Liver (tissue), 8 donors: ENCODE measurements at regions not wholly inside any gene's neighbourhood (a gene's known extent, or its start where the extent isn't known, plus 50 kb on each side); places are given as distances from the start of the nearest gene placed in this dataset.
"Not testable (repeated sequence)": the region's sequence is repeated elsewhere in the genome, so short reads cannot be mapped to it uniquely, and the experiment has no call there.

Experiments
- DNase-seq: peaks from one replicate; pipeline ENCODE4 v3.0.0-alpha.2; 2017; ENCODE audit warnings: low spot score
- H3K27ac ChIP-seq, 2 donors: one replicate each; pipeline ENCODE4 v1.7.0; 2013; ENCODE audit warnings: inconsistent platforms in 2 of 2, low read length in 2 of 2, control low read depth in 1 of 2, low read depth in 1 of 2, mild to moderate bottlenecking in 1 of 2
- H3K27me3 ChIP-seq, 4 donors: one replicate each; pipeline versions ENCODE4 v1.6.1 to v1.7.0; 2013; ENCODE audit warnings: low read length in 3 of 4, inconsistent platforms in 1 of 4, mild to moderate bottlenecking in 1 of 4, moderate library complexity in 1 of 4; ENCODE audit not compliant: control insufficient read depth in 4 of 4, insufficient read depth in 4 of 4
- H3K36me3 ChIP-seq, 4 donors: one replicate each; pipeline versions ENCODE4 v1.6.1 to v1.7.0; 2013; ENCODE audit warnings: low read length in 3 of 4, mild to moderate bottlenecking in 3 of 4, low read depth in 1 of 4, moderate library complexity in 1 of 4; ENCODE audit not compliant: control insufficient read depth in 4 of 4, insufficient read depth in 3 of 4
- H3K4me1 ChIP-seq, 4 donors: one replicate each; pipeline versions ENCODE4 v1.6.1 to v1.7.0; 2013; ENCODE audit warnings: low read length in 3 of 4, mild to moderate bottlenecking in 3 of 4, moderate library complexity in 1 of 4; ENCODE audit not compliant: control insufficient read depth in 4 of 4, insufficient read depth in 4 of 4
- H3K4me3 ChIP-seq, 3 donors: one replicate each; pipeline versions ENCODE4 v1.6.1 to v1.7.0; 2013; ENCODE audit warnings: low read length in 3 of 3, control low read depth in 1 of 3, low read depth in 1 of 3, mild to moderate bottlenecking in 1 of 3
- H3K9ac ChIP-seq, 2 donors: one replicate each; pipeline ENCODE4 v1.7.0; 2013; ENCODE audit warnings: low read length in 2 of 2, mild to moderate bottlenecking in 2 of 2, moderate library complexity in 2 of 2, control low read depth in 1 of 2, low read depth in 1 of 2
- H3K9me3 ChIP-seq, 4 donors: one replicate each; pipeline versions ENCODE4 v1.6.1 to v1.7.0; 2013; ENCODE audit warnings: low read length in 3 of 4; ENCODE audit not compliant: control insufficient read depth in 4 of 4
- EGR1 ChIP-seq, 2 donors: IDR thresholded peaks; 2 replicates each; pipeline ENCODE4 v1.6.1; 2016 to 2018; ENCODE audit warnings: antibody characterized with exemption in 2 of 2, low read depth in 2 of 2
- GABPA ChIP-seq, 2 donors: IDR thresholded peaks in 1 of 2; conservative IDR thresholded peaks in 1 of 2; 2 replicates each; pipeline ENCODE4 v1.6.1; 2016; ENCODE audit warnings: antibody characterized with exemption in 2 of 2, mild to moderate bottlenecking in 1 of 2, moderate library complexity in 1 of 2
- HNF4A ChIP-seq, 2 donors: conservative IDR thresholded peaks; 2 replicates each; pipeline ENCODE4 v1.6.1; 2016; ENCODE audit warnings: antibody characterized with exemption in 2 of 2, mild to moderate bottlenecking in 2 of 2
- JUND ChIP-seq, 2 donors: IDR thresholded peaks; 2 replicates each; pipeline ENCODE4 v1.6.1; 2016; ENCODE audit warnings: antibody characterized with exemption in 2 of 2
- RAD21 ChIP-seq, 2 donors: IDR thresholded peaks; 2 replicates each; pipeline ENCODE4 v1.6.1; 2016; ENCODE audit warnings: antibody characterized with exemption in 2 of 2, mild to moderate bottlenecking in 2 of 2
- RXRA ChIP-seq, 2 donors: IDR thresholded peaks; 2 replicates each; pipeline ENCODE4 v1.6.1; 2017 to 2018; ENCODE audit warnings: antibody characterized with exemption in 2 of 2, mild to moderate bottlenecking in 1 of 2
- WGBS: extraction: QIAGEN DNeasy Blood & Tissue Kit; methylation state at CpG from one replicate; pipeline ENCODE4 v1.1.7; 2013; 5-methylcytosine and 5-hydroxymethylcytosine counted together
- TF ChIP-seq, protein P1 (sequence below): fragments of 150-350 bp; IDR thresholded peaks from 2 replicates; pipeline ENCODE4 v1.5.1; 2017; ENCODE audit warnings: improper control_type of control experiment, low read depth, low read length; ENCODE audit not compliant: missing input control
- TF ChIP-seq, protein P2 (sequence below): IDR thresholded peaks from 2 replicates; pipeline ENCODE4 v1.6.1; 2016; ENCODE audit warnings: antibody characterized with exemption
- TF ChIP-seq, protein P3 (sequence below): IDR thresholded peaks from 2 replicates; pipeline ENCODE4 v1.6.1; 2016; ENCODE audit warnings: antibody characterized with exemption
- donor health status: healthy.
- donor health status: healthy.
- donor health status: healthy.
- donor health status: healthy.
- donor health status: healthy.

DNA sequence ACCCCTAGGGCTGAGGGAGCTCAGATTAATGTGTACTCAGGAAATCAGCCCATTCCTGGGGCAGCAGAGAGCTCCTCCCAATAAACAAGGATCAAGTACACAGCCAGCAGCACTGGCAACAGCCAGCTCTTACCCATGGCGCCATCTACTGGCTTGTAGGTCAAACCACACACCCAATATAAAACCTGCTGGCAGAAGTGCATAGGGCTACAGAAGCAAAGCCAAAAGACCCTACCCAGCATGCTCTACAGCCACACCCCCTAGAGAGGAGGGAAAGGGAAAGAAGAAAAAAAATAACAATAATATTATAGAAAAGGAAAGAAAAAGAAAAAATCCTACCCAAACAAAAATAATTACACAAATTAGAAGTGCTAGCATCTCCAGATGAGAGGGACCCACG lies 127.5 kb upstream of the PABPC3 start:
- H3K4me1 ChIP-seq, H3K36me3 ChIP-seq, H3K27ac ChIP-seq, H3K9me3 ChIP-seq, H3K27me3 ChIP-seq, DNase-seq, H3K9ac ChIP-seq: not testable (repeated sequence)
- peak overlapping the region in 1 of 3 donors; percentile 17 for H3K4me3 ChIP-seq
- TF ChIP-seq RAD21 (IDR thresholded peaks at IDR 0.05): peak; percentile 61 to 71
- TF ChIP-seq, protein P1, sequence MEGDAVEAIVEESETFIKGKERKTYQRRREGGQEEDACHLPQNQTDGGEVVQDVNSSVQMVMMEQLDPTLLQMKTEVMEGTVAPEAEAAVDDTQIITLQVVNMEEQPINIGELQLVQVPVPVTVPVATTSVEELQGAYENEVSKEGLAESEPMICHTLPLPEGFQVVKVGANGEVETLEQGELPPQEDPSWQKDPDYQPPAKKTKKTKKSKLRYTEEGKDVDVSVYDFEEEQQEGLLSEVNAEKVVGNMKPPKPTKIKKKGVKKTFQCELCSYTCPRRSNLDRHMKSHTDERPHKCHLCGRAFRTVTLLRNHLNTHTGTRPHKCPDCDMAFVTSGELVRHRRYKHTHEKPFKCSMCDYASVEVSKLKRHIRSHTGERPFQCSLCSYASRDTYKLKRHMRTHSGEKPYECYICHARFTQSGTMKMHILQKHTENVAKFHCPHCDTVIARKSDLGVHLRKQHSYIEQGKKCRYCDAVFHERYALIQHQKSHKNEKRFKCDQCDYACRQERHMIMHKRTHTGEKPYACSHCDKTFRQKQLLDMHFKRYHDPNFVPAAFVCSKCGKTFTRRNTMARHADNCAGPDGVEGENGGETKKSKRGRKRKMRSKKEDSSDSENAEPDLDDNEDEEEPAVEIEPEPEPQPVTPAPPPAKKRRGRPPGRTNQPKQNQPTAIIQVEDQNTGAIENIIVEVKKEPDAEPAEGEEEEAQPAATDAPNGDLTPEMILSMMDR: peak; percentile 24
- WGBS: 42% methylated on average over 2 of the region's 2 CpGs

DNA sequence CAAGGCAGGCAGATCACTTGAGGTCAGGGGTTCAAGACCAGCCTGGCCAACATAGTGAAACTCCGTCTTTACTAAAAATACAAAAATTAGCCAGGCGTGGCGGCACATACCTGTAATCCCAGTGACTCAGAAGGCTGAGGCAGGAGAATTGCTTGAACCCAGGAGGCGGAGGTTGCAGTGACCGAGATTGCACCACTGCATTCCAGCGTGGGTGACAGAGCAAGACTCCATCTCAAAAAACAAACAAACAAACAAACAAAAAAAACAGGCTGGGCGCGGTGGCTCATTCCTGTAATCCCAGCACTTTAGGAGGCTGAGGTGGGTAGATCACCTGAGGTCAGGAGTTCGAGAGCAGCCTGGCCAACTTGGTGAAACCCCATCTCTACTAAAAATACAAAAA lies 122.8 kb upstream of the PABPC3 start:
- not testable (repeated sequence) for H3K27me3 ChIP-seq, H3K36me3 ChIP-seq, H3K4me1 ChIP-seq, H3K9me3 ChIP-seq, H3K9ac ChIP-seq, H3K27ac ChIP-seq, DNase-seq, H3K4me3 ChIP-seq
- 85% methylated on average over 9 of the region's 9 CpGs for WGBS

DNA sequence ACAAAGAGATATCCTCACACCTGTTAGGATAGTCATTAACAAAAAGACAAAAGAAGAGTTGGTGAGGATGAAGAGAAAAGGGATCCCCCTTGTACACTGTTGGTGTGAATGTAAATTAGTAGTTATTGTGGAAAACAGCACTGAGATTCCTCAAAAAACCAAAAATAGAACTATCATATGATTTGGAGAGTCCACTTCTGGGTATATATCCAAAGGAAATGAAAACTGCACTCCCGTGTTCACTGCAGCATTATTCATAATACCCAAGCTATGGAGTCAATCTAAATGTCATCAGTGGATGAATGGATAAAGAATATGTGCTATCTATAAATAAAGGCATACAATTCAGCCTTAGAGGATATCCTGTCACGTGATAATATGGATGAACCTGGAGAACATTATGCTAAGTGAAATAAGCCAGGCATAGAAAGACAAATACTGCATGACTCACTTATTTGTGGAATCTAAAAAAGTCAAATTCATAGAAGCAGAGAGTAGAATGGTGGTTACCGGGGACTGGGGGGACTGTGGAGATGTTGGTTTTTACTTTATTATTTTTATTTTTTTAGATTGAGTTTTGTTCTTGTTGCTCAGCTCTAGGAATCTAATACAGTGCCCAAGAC lies 114.6 kb upstream of the PABPC3 start:
- not testable (repeated sequence) for H3K4me1 ChIP-seq, H3K27me3 ChIP-seq, H3K36me3 ChIP-seq, H3K4me3 ChIP-seq, H3K9me3 ChIP-seq, H3K27ac ChIP-seq, H3K9ac ChIP-seq, DNase-seq
- 57% methylated on average over 3 of the region's 3 CpGs for WGBS

DNA sequence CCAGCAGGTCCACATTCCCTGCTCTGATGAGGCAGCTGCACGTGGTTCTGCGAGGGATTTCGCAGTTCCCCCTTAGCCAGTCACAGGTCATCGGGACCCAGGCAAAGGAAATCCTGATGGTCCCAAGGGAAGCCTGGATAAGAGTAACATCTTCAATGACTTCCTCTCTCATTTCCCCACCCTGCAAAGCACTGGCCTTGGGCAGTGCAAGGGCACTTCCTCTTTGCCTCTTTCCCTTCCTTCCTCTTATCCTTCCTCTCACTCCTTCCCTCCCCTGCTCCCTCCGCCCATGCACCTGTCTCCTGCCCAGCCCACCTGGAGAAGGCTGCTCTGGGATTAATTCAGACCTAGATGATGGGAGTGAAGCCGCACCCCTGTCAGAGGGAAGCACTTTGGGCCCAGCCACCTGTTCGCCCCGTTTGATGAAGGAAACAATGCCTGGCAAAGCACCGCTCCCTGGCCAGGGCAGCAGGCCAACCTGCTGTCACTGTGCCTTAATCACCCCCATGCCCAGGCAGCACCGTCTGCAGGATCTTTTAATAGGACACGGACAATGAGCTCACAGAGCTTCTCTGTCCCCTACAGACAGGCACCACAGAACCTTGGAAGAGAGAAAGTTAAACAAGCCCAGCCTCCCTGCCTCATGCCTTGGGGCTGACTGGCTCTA lies 113.5 kb upstream of the PABPC3 start:
- no peak overlapping the region for H3K27ac ChIP-seq
- H3K9ac ChIP-seq: no peak overlapping the region
- WGBS: 49% methylated on average over 11 of the region's 11 CpGs
- no peak overlapping the region for H3K4me3 ChIP-seq
- H3K9me3 ChIP-seq: no peaks in the 10 kb centered on the region
- TF ChIP-seq, protein P2, sequence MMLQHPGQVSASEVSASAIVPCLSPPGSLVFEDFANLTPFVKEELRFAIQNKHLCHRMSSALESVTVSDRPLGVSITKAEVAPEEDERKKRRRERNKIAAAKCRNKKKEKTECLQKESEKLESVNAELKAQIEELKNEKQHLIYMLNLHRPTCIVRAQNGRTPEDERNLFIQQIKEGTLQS: no peak
- DNase-seq: no peak
- peaks cover 0 to 13% (median 2%) of the 10 kb centered on the region in 4 donors for H3K27me3 ChIP-seq
- H3K4me1 ChIP-seq: no peaks in the 10 kb centered on the region
- H3K36me3 ChIP-seq: no peaks in the 10 kb centered on the region

DNA sequence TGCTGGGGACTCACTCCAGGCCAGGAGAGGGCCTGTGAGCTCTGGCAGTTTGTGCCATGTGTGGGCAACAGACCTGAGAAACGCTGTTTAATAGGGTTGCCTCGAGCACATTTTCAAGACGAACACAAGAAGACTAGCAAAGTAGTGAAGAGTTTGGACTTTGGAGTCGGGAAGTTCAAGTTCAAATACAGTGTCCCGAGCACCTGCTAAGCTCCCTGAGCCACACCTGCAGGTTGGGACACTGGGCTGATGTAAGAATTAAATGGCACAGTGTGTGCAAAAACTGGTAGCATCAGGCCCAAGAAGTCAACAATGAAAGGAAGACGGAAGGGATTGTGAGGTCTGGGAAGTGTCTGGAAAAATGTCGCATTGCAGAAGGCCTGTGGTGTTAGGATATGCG lies 112.8 kb upstream of the PABPC3 start:
- WGBS: 72% methylated on average over 8 of the region's 8 CpGs
- TF ChIP-seq RAD21 (IDR thresholded peaks at IDR 0.05) (no peak), EGR1 (IDR thresholded peaks at IDR 0.05; ENCODE audit: low read depth in 2 of 2) (no peak), HNF4A (conservative IDR thresholded peaks at IDR 0.05) (no peak), JUND (IDR thresholded peaks at IDR 0.05) (no peak), RXRA (IDR thresholded peaks at IDR 0.05) (no peak), GABPA (IDR thresholded peaks at IDR 0.05 in 1 of 2, conservative IDR thresholded peaks at IDR 0.05 in 1 of 2) (no peak)
- TF ChIP-seq, protein P3, sequence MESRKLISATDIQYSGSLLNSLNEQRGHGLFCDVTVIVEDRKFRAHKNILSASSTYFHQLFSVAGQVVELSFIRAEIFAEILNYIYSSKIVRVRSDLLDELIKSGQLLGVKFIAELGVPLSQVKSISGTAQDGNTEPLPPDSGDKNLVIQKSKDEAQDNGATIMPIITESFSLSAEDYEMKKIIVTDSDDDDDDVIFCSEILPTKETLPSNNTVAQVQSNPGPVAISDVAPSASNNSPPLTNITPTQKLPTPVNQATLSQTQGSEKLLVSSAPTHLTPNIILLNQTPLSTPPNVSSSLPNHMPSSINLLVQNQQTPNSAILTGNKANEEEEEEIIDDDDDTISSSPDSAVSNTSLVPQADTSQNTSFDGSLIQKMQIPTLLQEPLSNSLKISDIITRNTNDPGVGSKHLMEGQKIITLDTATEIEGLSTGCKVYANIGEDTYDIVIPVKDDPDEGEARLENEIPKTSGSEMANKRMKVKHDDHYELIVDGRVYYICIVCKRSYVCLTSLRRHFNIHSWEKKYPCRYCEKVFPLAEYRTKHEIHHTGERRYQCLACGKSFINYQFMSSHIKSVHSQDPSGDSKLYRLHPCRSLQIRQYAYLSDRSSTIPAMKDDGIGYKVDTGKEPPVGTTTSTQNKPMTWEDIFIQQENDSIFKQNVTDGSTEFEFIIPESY: no peak

More for the DNA sequence above, 112.8 kb upstream of the PABPC3 start:
- DNase-seq: no peak
- Histone ChIP-seq H3K4me1 (no peaks in the 10 kb centered on the region), H3K4me3 (no peak overlapping the region), H3K27me3 (peaks cover 0 to 13% (median 2%) of the 10 kb centered on the region in 4 donors), H3K27ac (no peak overlapping the region), H3K9me3 (no peaks in the 10 kb centered on the region), H3K9ac (no peak overlapping the region), H3K36me3 (no peaks in the 10 kb centered on the region)
